A549 (cell line): ENCODE measurements at regions not wholly inside any gene's neighbourhood (a gene's known extent, or its start where the extent isn't known, plus 50 kb on each side); places are given as distances from the start of the nearest gene placed in this dataset.

ENCODE experiments used
- CEBPB ChIP-seq, 2 experiments: fragments of >200 bp in 1 of 2; sonication (Bioruptor Twin) in 1 of 2; formaldehyde crosslinking in 1 of 2; IDR thresholded peaks; 2 replicates each; pipeline ENCODE4 v1.6.1; 2012 to 2016
- ELK1 ChIP-seq: fragments of 150-350 bp; IDR thresholded peaks from 2 replicates; pipeline ENCODE4 v1.6.1; 2014; ENCODE audit warnings: low read depth, mild to moderate bottlenecking, low read length
- GATA3 ChIP-seq: IDR thresholded peaks from 2 replicates; pipeline ENCODE4 v1.6.1; 2012; ENCODE audit warnings: borderline replicate concordance
- JUN ChIP-seq, 2 experiments: fragments of >200 bp; sonication (Bioruptor Twin); formaldehyde crosslinking; IDR thresholded peaks; 2 replicates in 1 of 2; 3 replicates in 1 of 2; pipeline ENCODE4 v1.6.1; 2016 to 2017
- MAZ ChIP-seq: fragments of 150-350 bp; IDR thresholded peaks from 2 replicates; pipeline ENCODE4 v1.6.1; 2014; ENCODE audit warnings: antibody characterized with exemption, low read depth, low read length, borderline replicate concordance
- NFE2L2 ChIP-seq: fragments of 150-350 bp; conservative IDR thresholded peaks from 2 replicates; pipeline ENCODE4 v1.6.1; 2014; ENCODE audit warnings: low read length
- NR3C1 ChIP-seq: fragments of >200 bp; sonication (Bioruptor Twin); formaldehyde crosslinking; IDR thresholded peaks from 3 replicates; pipeline ENCODE4 v1.6.1; 2017
- POLR2A ChIP-seq: IDR thresholded peaks from 2 replicates; pipeline ENCODE4 v1.6.1; 2012; ENCODE audit warnings: mild to moderate bottlenecking, low read length
- RCOR1 ChIP-seq: fragments of 150-350 bp; IDR thresholded peaks from 2 replicates; pipeline ENCODE4 v1.6.1; 2014; ENCODE audit warnings: antibody characterized with exemption, low read length, low read depth
- RFX5 ChIP-seq: fragments of 450-650 bp; IDR thresholded peaks from 2 replicates; pipeline ENCODE4 v1.7.1; 2014; ENCODE audit warnings: antibody characterized with exemption, mild to moderate bottlenecking, moderate library complexity
- TF ChIP-seq, protein P1 (sequence below): fragments of >200 bp; sonication (Bioruptor Twin); formaldehyde crosslinking; IDR thresholded peaks from 3 replicates; pipeline ENCODE4 v1.5.1; 2016
- TF ChIP-seq, protein P2 (sequence below): IDR thresholded peaks from 2 replicates; pipeline ENCODE4 v1.6.1; 2012

GRCh38 chr15:66905954-66906353 lies 159.4 kb upstream of the SMAD3 start:
- TF ChIP-seq, protein P1, sequence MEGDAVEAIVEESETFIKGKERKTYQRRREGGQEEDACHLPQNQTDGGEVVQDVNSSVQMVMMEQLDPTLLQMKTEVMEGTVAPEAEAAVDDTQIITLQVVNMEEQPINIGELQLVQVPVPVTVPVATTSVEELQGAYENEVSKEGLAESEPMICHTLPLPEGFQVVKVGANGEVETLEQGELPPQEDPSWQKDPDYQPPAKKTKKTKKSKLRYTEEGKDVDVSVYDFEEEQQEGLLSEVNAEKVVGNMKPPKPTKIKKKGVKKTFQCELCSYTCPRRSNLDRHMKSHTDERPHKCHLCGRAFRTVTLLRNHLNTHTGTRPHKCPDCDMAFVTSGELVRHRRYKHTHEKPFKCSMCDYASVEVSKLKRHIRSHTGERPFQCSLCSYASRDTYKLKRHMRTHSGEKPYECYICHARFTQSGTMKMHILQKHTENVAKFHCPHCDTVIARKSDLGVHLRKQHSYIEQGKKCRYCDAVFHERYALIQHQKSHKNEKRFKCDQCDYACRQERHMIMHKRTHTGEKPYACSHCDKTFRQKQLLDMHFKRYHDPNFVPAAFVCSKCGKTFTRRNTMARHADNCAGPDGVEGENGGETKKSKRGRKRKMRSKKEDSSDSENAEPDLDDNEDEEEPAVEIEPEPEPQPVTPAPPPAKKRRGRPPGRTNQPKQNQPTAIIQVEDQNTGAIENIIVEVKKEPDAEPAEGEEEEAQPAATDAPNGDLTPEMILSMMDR: no peak
- TF ChIP-seq JUN (IDR thresholded peaks at IDR 0.05): no peak
- TF ChIP-seq, protein P2, sequence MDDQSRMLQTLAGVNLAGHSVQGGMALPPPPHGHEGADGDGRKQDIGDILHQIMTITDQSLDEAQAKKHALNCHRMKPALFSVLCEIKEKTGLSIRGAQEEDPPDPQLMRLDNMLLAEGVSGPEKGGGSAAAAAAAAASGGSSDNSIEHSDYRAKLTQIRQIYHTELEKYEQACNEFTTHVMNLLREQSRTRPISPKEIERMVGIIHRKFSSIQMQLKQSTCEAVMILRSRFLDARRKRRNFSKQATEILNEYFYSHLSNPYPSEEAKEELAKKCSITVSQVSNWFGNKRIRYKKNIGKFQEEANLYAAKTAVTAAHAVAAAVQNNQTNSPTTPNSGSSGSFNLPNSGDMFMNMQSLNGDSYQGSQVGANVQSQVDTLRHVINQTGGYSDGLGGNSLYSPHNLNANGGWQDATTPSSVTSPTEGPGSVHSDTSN: no peak
- no peak for TF ChIP-seq RCOR1
- no peak for TF ChIP-seq GATA3
- TF ChIP-seq CEBPB (IDR thresholded peaks at IDR 0.05): no peak
- no peak for TF ChIP-seq ELK1
- TF ChIP-seq NR3C1: no peak
- TF ChIP-seq NFE2L2: no peak
- no peak for TF ChIP-seq POLR2A
- TF ChIP-seq RFX5: no peak
- no peak for TF ChIP-seq MAZ
